ENCODE measurements at regions not wholly inside any gene's neighbourhood (a gene's known extent, or its start where the extent isn't known, plus 50 kb on each side); places are given as distances from the start of the nearest gene placed in this dataset.

- no peak for TF ChIP-seq CTCF (IDR thresholded peaks at IDR 0.05)
- no peak for TF ChIP-seq EP300 (IDR thresholded peaks at IDR 0.05)
- no peak for TF ChIP-seq POLR2A (IDR thresholded peaks at IDR 0.05)
Measured at GRCh38 chr13:71056581-71056980, 810.4 kb downstream of the DACH1 start.

Data from sigmoid colon (tissue), 4 donors.